Uterus (tissue), 2 donors: ENCODE measurements at regions not wholly inside any gene's neighbourhood (a gene's known extent, or its start where the extent isn't known, plus 50 kb on each side); places are given as distances from the start of the nearest gene placed in this dataset.

ENCODE experiments used
- CTCF ChIP-seq, 4 experiments: fragments of 200-600 bp in 2 of 4; fragments of 450-650 bp in 2 of 4; sonication (generic) in 2 of 4; IDR thresholded peaks; one replicate each; pipeline ENCODE4 v1.5.1; 2016 to 2019; ENCODE audit warnings: antibody characterized with exemption in 4 of 4, mild to moderate bottlenecking in 2 of 4, moderate library complexity in 1 of 4
- POLR2A ChIP-seq, 2 donors: fragments of 450-650 bp; IDR thresholded peaks; one replicate each; pipeline ENCODE4 v1.6.1; 2016; ENCODE audit warnings: antibody characterized with exemption in 2 of 2, mild to moderate bottlenecking in 1 of 2, moderate library complexity in 1 of 2

DNA sequence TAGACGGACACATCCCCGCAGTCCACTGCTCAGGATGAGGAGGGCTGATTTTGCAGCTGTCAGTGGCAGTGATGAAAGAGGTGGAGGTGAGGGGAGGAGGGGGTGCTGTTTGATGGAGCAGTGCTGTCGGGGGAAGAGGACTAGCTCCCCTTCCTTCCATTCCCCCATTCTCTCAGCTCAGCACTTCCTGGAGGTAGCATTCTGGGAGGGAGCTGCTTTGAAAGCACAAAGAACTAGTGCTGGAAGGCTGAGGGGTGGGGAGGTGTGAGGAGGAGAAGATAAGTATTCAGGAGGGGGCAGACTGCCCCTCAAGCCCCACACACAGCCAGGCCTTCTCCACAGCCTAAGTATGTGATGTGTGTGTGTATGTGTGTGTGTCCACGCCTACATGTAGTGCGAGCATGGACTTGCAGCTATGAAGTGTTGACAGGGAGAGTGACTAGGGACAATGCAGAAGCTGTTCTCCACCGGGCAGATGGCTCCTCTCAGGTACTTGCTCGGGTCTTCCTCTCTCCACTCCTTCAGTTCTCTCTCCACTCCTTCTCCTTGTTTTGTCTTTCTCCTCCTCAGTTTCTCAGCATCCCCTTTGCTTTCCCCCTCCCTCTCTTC lies 65.5 kb upstream of the HSPA9 start:
- TF ChIP-seq CTCF (IDR thresholded peaks at IDR 0.05) (no peak), POLR2A (IDR thresholded peaks at IDR 0.05) (no peak)
